Thymus (tissue), 11 donors: ENCODE measurements at regions not wholly inside any gene's neighbourhood (a gene's known extent, or its start where the extent isn't known, plus 50 kb on each side); places are given as distances from the start of the nearest gene placed in this dataset.

ENCODE experiments used
- DNase-seq, 9 donors: peaks; one replicate each; pipeline ENCODE4 v3.0.0-alpha.2; 2013; ENCODE audit warnings: low spot score in 9 of 9, low read depth in 6 of 9, missing footprints in 1 of 9
- H3K27ac ChIP-seq, 2 donors: one replicate each; pipeline ENCODE4 v1.5.1; 2013; ENCODE audit warnings: control low read depth in 1 of 2, low read depth in 1 of 2, low read length in 1 of 2, mild to moderate bottlenecking in 1 of 2, moderate library complexity in 1 of 2
- H3K27me3 ChIP-seq, 2 donors: one replicate each; pipeline ENCODE4 v1.5.1; 2013; ENCODE audit warnings: low read length in 1 of 2; ENCODE audit not compliant: control insufficient read depth in 2 of 2, insufficient read depth in 1 of 2
- H3K36me3 ChIP-seq, 2 donors: one replicate each; pipeline ENCODE4 v1.5.1; 2013; ENCODE audit warnings: low read length in 1 of 2, mild to moderate bottlenecking in 1 of 2, moderate library complexity in 1 of 2; ENCODE audit not compliant: control insufficient read depth in 2 of 2, insufficient read depth in 2 of 2
- H3K4me1 ChIP-seq, 2 donors: one replicate each; pipeline ENCODE4 v1.5.1; 2013; ENCODE audit warnings: low read length in 2 of 2; ENCODE audit not compliant: control insufficient read depth in 2 of 2, insufficient read depth in 2 of 2
- H3K4me3 ChIP-seq, 2 donors: one replicate each; pipeline ENCODE4 v1.5.1; 2013; ENCODE audit warnings: low read length in 2 of 2, control low read depth in 1 of 2, mild to moderate bottlenecking in 1 of 2
- H3K9me3 ChIP-seq, 2 donors: one replicate each; pipeline ENCODE4 v1.5.1; 2013; ENCODE audit warnings: low read length in 1 of 2, mild to moderate bottlenecking in 1 of 2; ENCODE audit not compliant: control insufficient read depth in 2 of 2, insufficient read depth in 1 of 2
- WGBS: extraction: QIAGEN DNeasy Blood & Tissue Kit; methylation state at CpG from one replicate; pipeline ENCODE4 v1.1.7; 2013; 5-methylcytosine and 5-hydroxymethylcytosine counted together
- donor health status: healthy.

DNA sequence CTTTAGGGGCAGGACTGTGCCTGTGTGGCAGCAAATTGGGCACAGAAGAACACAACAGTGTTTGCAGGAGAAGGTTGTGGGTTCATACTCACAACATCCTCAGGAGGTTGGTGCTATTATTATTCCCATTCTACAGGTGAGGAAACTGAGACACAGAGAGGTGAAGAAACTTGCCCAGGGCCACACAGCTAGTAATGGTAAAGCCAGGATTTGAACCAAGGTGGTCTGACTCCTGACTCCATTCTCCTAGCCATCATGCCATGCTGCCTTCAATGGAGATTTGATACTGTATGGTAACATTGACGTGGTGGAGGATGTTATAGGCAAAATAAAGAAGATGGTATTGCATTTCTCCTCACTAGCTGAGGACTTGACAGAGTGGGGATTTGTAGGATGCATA, 334.2 kb downstream of the RPS6KC1 start:
- 93% methylated on average over 1 of the region's 1 CpG for WGBS
- H3K4me1 ChIP-seq, result no peaks in the 10 kb centered on the region
- no peak for DNase-seq

DNA sequence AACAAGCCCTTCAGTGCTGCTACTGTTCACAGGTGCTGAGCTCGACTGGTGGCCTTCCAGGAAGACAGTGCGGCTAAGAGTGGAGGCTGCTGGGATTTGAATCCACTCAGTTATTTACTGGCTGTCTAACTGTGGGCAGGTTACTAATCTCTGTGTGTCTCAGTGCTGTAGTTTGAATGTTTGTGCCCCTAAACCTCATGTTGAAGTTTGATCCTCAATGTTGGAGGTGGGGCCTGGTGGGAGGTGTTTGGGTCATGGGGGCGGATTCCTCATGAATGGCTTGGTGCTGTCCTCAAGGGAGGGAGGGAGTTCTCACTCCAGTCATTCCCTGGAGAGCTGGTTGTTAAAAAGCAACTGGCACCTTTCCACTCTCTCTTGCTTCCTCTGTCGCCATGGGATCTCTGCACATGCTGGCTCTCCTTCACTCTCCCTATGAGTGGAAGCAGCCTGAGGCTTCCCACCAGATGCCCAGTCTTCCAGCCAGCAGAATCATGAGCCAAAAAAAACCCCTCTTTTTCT, 334.8 kb downstream of the RPS6KC1 start:
- Histone ChIP-seq H3K9me3 (no peaks in the 10 kb centered on the region), H3K27ac (no peak overlapping the region), H3K36me3 (no peaks in the 10 kb centered on the region), H3K27me3 (no peaks in the 10 kb centered on the region), H3K4me3 (no peak overlapping the region), H3K4me1 (no peaks in the 10 kb centered on the region)
- no peak for DNase-seq
- WGBS, result 82% methylated on average over 4 of the region's 4 CpGs

More for the DNA sequence above, 334.2 kb downstream of the RPS6KC1 start:
- no peak overlapping the region for H3K4me3 ChIP-seq
- no peaks in the 10 kb centered on the region for H3K36me3 ChIP-seq
- no peaks in the 10 kb centered on the region for H3K9me3 ChIP-seq
- H3K27ac ChIP-seq, result no peak overlapping the region
- H3K27me3 ChIP-seq, result no peaks in the 10 kb centered on the region

GRCh38 chr1:213387380-213388015, 336.5 kb downstream of the RPS6KC1 start:
- 85% methylated on average over 1 of the region's 1 CpG for WGBS
- no peak overlapping the region for H3K4me3 ChIP-seq
- DNase-seq, result no peak

DNA sequence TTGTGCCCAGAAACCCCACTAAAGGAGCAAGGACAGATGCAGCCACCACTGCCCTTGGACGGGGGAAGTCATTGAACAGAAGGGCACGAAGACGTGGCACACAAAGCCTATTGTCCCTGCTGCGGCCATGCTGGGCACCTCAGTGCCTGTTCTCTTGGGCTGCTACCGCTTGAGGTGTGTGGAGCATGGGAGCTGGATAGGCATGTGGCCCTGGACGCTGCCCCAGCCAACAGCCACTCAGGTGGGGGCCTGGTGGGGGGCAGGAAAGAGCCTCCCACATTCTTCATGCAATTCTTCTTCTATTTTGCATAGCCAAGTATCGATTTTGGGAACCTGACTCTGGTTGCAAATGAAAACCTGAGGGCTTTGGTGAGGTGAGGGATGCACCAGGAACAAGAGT, 337.2 kb downstream of the RPS6KC1 start:
- no peak for DNase-seq

More at GRCh38 chr1:213387380-213388015, 336.5 kb downstream of the RPS6KC1 start:
- Histone ChIP-seq H3K27ac (no peak overlapping the region), H3K27me3 (no peaks in the 10 kb centered on the region), H3K36me3 (no peaks in the 10 kb centered on the region), H3K9me3 (no peaks in the 10 kb centered on the region), H3K4me1 (no peaks in the 10 kb centered on the region)

DNA sequence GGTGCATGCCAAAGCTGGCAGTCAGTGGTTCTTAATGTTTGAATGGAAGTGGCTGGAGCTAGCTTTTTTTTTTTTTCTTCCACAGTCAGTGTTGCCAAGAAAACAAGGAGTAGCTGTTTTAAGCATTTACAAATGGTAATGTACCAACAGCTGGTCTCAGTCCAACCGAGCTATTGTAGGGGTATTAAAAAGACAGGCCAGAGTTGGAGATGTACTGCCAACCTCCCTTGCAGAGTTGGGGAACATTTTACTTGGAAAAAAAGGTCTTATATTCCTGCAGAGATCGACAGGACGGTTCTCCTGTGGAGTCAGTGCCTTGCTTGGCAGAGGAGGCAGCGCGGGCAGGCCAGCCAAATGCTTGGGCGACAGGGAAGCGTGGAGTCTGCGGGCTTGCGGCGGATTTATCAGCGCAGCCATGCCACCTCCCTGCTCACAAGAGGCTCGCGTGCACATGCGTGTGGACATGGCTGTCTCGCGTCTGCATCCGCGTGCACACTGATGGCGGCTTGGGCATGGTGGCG, 338.1 kb downstream of the RPS6KC1 start:
- Histone ChIP-seq H3K27me3 (no peaks in the 10 kb centered on the region), H3K4me3 (no peak overlapping the region), H3K9me3 (no peaks in the 10 kb centered on the region), H3K4me1 (no peaks in the 10 kb centered on the region), H3K36me3 (no peaks in the 10 kb centered on the region), H3K27ac (no peak overlapping the region)
- WGBS, result 96% methylated on average over 20 of the region's 20 CpGs
- no peak for DNase-seq

More for the DNA sequence above, 337.2 kb downstream of the RPS6KC1 start:
- WGBS, result 90% methylated on average over 7 of the region's 7 CpGs
- H3K4me1 ChIP-seq, result no peaks in the 10 kb centered on the region
- H3K36me3 ChIP-seq, result no peaks in the 10 kb centered on the region
- no peak overlapping the region for H3K27ac ChIP-seq
- no peak overlapping the region for H3K4me3 ChIP-seq
- H3K27me3 ChIP-seq, result no peaks in the 10 kb centered on the region
- H3K9me3 ChIP-seq, result no peaks in the 10 kb centered on the region

GRCh38 chr1:213391445-213391844, 340.4 kb downstream of the RPS6KC1 start:
- H3K27ac ChIP-seq, result no peak overlapping the region
- no peak overlapping the region for H3K4me3 ChIP-seq
- no peaks in the 10 kb centered on the region for H3K4me1 ChIP-seq
- H3K36me3 ChIP-seq, result no peaks in the 10 kb centered on the region
- H3K9me3 ChIP-seq, result no peaks in the 10 kb centered on the region
- H3K27me3 ChIP-seq, result no peaks in the 10 kb centered on the region
- no peak for DNase-seq

- Histone ChIP-seq H3K36me3 (no peaks in the 10 kb centered on the region), H3K4me3 (no peak overlapping the region), H3K9me3 (no peaks in the 10 kb centered on the region), H3K27me3 (no peaks in the 10 kb centered on the region), H3K27ac (no peak overlapping the region), H3K4me1 (no peaks in the 10 kb centered on the region)
- DNase-seq, result no peak
- 92% methylated on average over 7 of the region's 7 CpGs for WGBS
These were observed 342.8 kb downstream of the RPS6KC1 start for GRCh38 chr1:213393860-213394259.

DNA sequence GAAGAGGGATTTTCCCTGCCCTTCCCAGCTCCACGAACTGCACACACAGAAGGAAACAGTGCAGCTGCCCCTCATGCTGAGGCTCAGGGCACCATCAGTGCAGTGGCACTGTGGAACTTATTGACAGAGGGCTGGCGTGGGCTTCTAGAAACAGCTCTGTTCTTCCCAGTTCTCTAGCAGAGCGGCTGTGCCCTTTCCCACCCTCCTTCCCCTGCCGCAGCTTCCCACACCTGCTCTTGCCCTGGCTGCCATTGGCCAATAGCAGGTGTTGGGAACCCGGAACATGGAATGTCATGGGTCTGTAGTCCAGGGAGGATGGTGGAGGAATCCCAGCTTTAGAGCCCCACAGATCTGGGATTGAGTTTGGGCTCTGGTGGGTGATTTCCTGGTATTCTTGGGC, 343.8 kb downstream of the RPS6KC1 start:
- no peaks in the 10 kb centered on the region for H3K27me3 ChIP-seq
- no peaks in the 10 kb centered on the region for H3K4me1 ChIP-seq
- DNase-seq, result no peak
- no peaks in the 10 kb centered on the region for H3K36me3 ChIP-seq
- WGBS, result 86% methylated on average over 5 of the region's 5 CpGs
- no peaks in the 10 kb centered on the region for H3K9me3 ChIP-seq
- H3K4me3 ChIP-seq, result no peak overlapping the region
- no peak overlapping the region for H3K27ac ChIP-seq

DNA sequence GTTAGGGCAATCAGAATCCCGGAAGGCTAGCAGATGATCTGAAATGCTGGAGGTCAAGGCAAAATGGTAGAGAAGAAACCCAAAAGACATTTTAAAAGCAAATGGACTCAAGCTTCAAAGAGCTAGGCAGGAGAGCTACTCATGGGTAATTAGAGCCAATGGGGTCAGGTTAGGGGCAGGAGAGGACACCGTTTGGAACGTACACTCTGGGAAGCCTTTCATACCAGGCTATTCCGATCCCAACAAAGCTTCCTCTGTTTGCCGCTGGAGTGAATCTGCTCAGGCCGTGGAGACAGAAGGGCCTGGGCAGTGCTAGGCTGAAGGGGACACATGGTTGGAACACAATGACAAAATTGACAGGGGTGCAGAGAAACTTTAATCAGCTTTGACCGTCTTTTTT, 346.6 kb downstream of the RPS6KC1 start:
- H3K27me3 ChIP-seq, result no peaks in the 10 kb centered on the region
- H3K27ac ChIP-seq, result no peak overlapping the region
- no peaks in the 10 kb centered on the region for H3K4me1 ChIP-seq
- H3K36me3 ChIP-seq, result no peaks in the 10 kb centered on the region
- DNase-seq, result no peak
- no peaks in the 10 kb centered on the region for H3K9me3 ChIP-seq
- H3K4me3 ChIP-seq, result no peak overlapping the region
- WGBS, result 92% methylated on average over 7 of the region's 7 CpGs
